HEK293T (cell line): ENCODE measurements at regions not wholly inside any gene's neighbourhood (a gene's known extent, or its start where the extent isn't known, plus 50 kb on each side); places are given as distances from the start of the nearest gene placed in this dataset.

Experiments used
- ARNT ChIP-seq: fragments of 450-650 bp; IDR thresholded peaks from 2 replicates; pipeline ENCODE4 v1.6.1; 2017; ENCODE audit warnings: mild to moderate bottlenecking
- BHLHE40 ChIP-seq: fragments of 450-650 bp; IDR thresholded peaks from 2 replicates; pipeline ENCODE4 v1.6.1; 2016; ENCODE audit warnings: mild to moderate bottlenecking, moderate library complexity, borderline replicate concordance
- ELF4 ChIP-seq: fragments of 450-650 bp; IDR thresholded peaks from 2 replicates; pipeline ENCODE4 v1.6.1; 2017; ENCODE audit warnings: antibody characterized with exemption
- FOXA1 ChIP-seq: fragments of 450-650 bp; IDR thresholded peaks from 2 replicates; pipeline ENCODE4 v1.6.1; 2016; ENCODE audit warnings: mild to moderate bottlenecking
- FOXM1 ChIP-seq: fragments of 450-650 bp; IDR thresholded peaks from 2 replicates; pipeline ENCODE4 v1.6.1; 2017; ENCODE audit warnings: mild to moderate bottlenecking, borderline replicate concordance
- HDGF ChIP-seq: fragments of 450-650 bp; IDR thresholded peaks from 2 replicates; pipeline ENCODE4 v1.6.1; 2017; ENCODE audit warnings: antibody characterized with exemption, borderline replicate concordance
- PKNOX1 ChIP-seq: fragments of 450-650 bp; IDR thresholded peaks from 2 replicates; pipeline ENCODE4 v1.6.1; 2016
- SP1 ChIP-seq: fragments of 450-650 bp; IDR thresholded peaks from 2 replicates; pipeline ENCODE4 v1.6.1; 2017
- TARDBP ChIP-seq: fragments of 450-650 bp; IDR thresholded peaks from 2 replicates; pipeline ENCODE4 v1.6.1; 2016
- ZNF384 ChIP-seq: fragments of 450-650 bp; IDR thresholded peaks from 2 replicates; pipeline ENCODE4 v1.6.1; 2016

- TF ChIP-seq SP1 (no peak), TARDBP (no peak), BHLHE40 (no peak), PKNOX1 (no peak), ARNT (no peak), FOXA1 (no peak), ZNF384 (no peak), HDGF (no peak), FOXM1 (no peak), ELF4 (no peak)
Measured at GRCh38 chr17:77327566-77328464, 187.0 kb downstream of the SEC14L1 start.
